ENCODE measurements at regions not wholly inside any gene's neighbourhood (a gene's known extent, or its start where the extent isn't known, plus 50 kb on each side); places are given as distances from the start of the nearest gene placed in this dataset.

GRCh38 chr20:19070026-19070425, 142.4 kb upstream of the SLC24A3 start:
- DNase-seq (no peak), ATAC-seq (no peak)
- intact Hi-C loops (cut with DNase I, micrococcal nuclease), result no loop called here

- no peak for DNase-seq
- no peak for ATAC-seq
- intact Hi-C loops (cut with DNase I, micrococcal nuclease), result no loop called here
Observed at GRCh38 chr20:19070681-19071445, 141.6 kb upstream of the SLC24A3 start.

- no peak for ATAC-seq
- no peak for DNase-seq
- intact Hi-C loops (cut with DNase I, micrococcal nuclease), result no loop called here
Observed at GRCh38 chr20:19071446-19071725, 141.1 kb upstream of the SLC24A3 start.

GRCh38 chr20:19071902-19072498, 140.4 kb upstream of the SLC24A3 start:
- ATAC-seq (no peak), DNase-seq (no peak)
- intact Hi-C loops (cut with DNase I, micrococcal nuclease), result no loop called here

- intact Hi-C loops (cut with DNase I, micrococcal nuclease), result no loop called here
- ATAC-seq, result no peak
- no peak for DNase-seq
Observed at GRCh38 chr20:19072988-19073387, 139.5 kb upstream of the SLC24A3 start.

GRCh38 chr20:19073584-19074218, 138.7 kb upstream of the SLC24A3 start:
- ATAC-seq (peak; percentile 51), DNase-seq (no peak)
- intact Hi-C loops (cut with DNase I, micrococcal nuclease), result no loop called here

GRCh38 chr20:19074356-19074755, 138.1 kb upstream of the SLC24A3 start:
- ATAC-seq (no peak), DNase-seq (no peak)
- intact Hi-C loops (cut with DNase I, micrococcal nuclease), result no loop called here

GRCh38 chr20:19074828-19075516, 137.5 kb upstream of the SLC24A3 start:
- ATAC-seq, result no peak
- no peak for DNase-seq
- intact Hi-C loops (cut with DNase I, micrococcal nuclease), result no loop called here

- intact Hi-C loops (cut with DNase I, micrococcal nuclease), result no loop called here
- ATAC-seq (peak; percentile 64), DNase-seq (no peak)
Observed at GRCh38 chr20:19077370-19078220, 134.8 kb upstream of the SLC24A3 start.

GRCh38 chr20:19078448-19079373, 133.7 kb upstream of the SLC24A3 start:
- DNase-seq, result no peak
- ATAC-seq, result no peak
- intact Hi-C loops (cut with DNase I, micrococcal nuclease), result no loop called here

GRCh38 chr20:19079536-19080299, 132.7 kb upstream of the SLC24A3 start:
- no peak for DNase-seq
- intact Hi-C loops (cut with DNase I, micrococcal nuclease), result no loop called here
- no peak for ATAC-seq

- no peak for DNase-seq
- intact Hi-C loops (cut with DNase I, micrococcal nuclease), result no loop called here
- no peak for ATAC-seq
Observed at GRCh38 chr20:19081937-19082336, 130.5 kb upstream of the SLC24A3 start.

GRCh38 chr20:19083136-19083621, 129.3 kb upstream of the SLC24A3 start:
- ATAC-seq, result no peak
- intact Hi-C loops (cut with DNase I, micrococcal nuclease), result no loop called here
- no peak for DNase-seq

GRCh38 chr20:19090332-19090731, 122.1 kb upstream of the SLC24A3 start:
- DNase-seq (no peak), ATAC-seq (peak; percentile 58)
- intact Hi-C loops (cut with DNase I, micrococcal nuclease), result no loop called here

- DNase-seq (peak; percentile 17 to 50), ATAC-seq (peak; percentile 39)
- intact Hi-C loops (cut with DNase I, micrococcal nuclease), result no loop called here
Observed at GRCh38 chr20:19094959-19095541, 117.4 kb upstream of the SLC24A3 start.

- intact Hi-C loops (cut with DNase I, micrococcal nuclease), result no loop called here
- DNase-seq (peak in 1 of 2 donors; percentile 24), ATAC-seq (no peak)
Observed at GRCh38 chr20:19095762-19096161, 116.7 kb upstream of the SLC24A3 start.

GRCh38 chr20:19096843-19097242, 115.6 kb upstream of the SLC24A3 start:
- ATAC-seq (no peak), DNase-seq (no peak)
- intact Hi-C loops (cut with DNase I, micrococcal nuclease), result no loop called here
